ENCODE measurements at regions not wholly inside any gene's neighbourhood (a gene's known extent, or its start where the extent isn't known, plus 50 kb on each side); places are given as distances from the start of the nearest gene placed in this dataset.
"Not testable (repeated sequence)": the region's sequence is repeated elsewhere in the genome, so short reads cannot be mapped to it uniquely, and the experiment has no call there.

GRCh38 chr5:145660897-145661640 is 174.1 kb downstream of the PRELID2 start:
- no peak for DNase-seq (ENCODE audit: extremely low read depth in 1 of 2, low read depth in 1 of 2)

- no peak for DNase-seq (ENCODE audit: extremely low read depth in 1 of 2, low read depth in 1 of 2)
Observed at GRCh38 chr5:145658435-145658834, 176.7 kb downstream of the PRELID2 start.

GRCh38 chr5:145652700-145653099 is 182.4 kb downstream of the PRELID2 start:
- not testable (repeated sequence) for DNase-seq (ENCODE audit: extremely low read depth in 1 of 2, low read depth in 1 of 2)

- not testable (repeated sequence) for DNase-seq (ENCODE audit: extremely low read depth in 1 of 2, low read depth in 1 of 2)
Observed at GRCh38 chr5:145647137-145647536, 188.0 kb downstream of the PRELID2 start.

- DNase-seq (ENCODE audit: extremely low read depth in 1 of 2, low read depth in 1 of 2), result not testable (repeated sequence)
Observed at GRCh38 chr5:145643214-145643613, 191.9 kb downstream of the PRELID2 start.

GRCh38 chr5:145637396-145637795 is 197.7 kb downstream of the PRELID2 start:
- no peak for DNase-seq (ENCODE audit: extremely low read depth in 1 of 2, low read depth in 1 of 2)

- no peak for DNase-seq (ENCODE audit: extremely low read depth in 1 of 2, low read depth in 1 of 2)
Observed at GRCh38 chr5:145636371-145636770, 198.8 kb downstream of the PRELID2 start.

- no peak for DNase-seq (ENCODE audit: extremely low read depth in 1 of 2, low read depth in 1 of 2)
Observed at GRCh38 chr5:145633474-145633873, 201.7 kb downstream of the PRELID2 start.

- DNase-seq (ENCODE audit: extremely low read depth in 1 of 2, low read depth in 1 of 2), result no peak
Observed at GRCh38 chr5:145632701-145633100, 202.4 kb downstream of the PRELID2 start.

- DNase-seq (ENCODE audit: extremely low read depth in 1 of 2, low read depth in 1 of 2), result no peak
Observed at GRCh38 chr5:145629047-145629446, 206.1 kb downstream of the PRELID2 start.

GRCh38 chr5:145628525-145628924 is 206.6 kb downstream of the PRELID2 start:
- DNase-seq (ENCODE audit: extremely low read depth in 1 of 2, low read depth in 1 of 2), result no peak

- no peak for DNase-seq (ENCODE audit: extremely low read depth in 1 of 2, low read depth in 1 of 2)
Observed at GRCh38 chr5:145619806-145620310, 215.3 kb downstream of the PRELID2 start.

- DNase-seq (ENCODE audit: extremely low read depth in 1 of 2, low read depth in 1 of 2), result not testable (repeated sequence)
Observed at GRCh38 chr5:145616739-145617138, 218.4 kb downstream of the PRELID2 start.

GRCh38 chr5:145598983-145599382 is 236.2 kb downstream of the PRELID2 start:
- DNase-seq (ENCODE audit: extremely low read depth in 1 of 2, low read depth in 1 of 2), result no peak

GRCh38 chr5:145598184-145598583 is 237.0 kb downstream of the PRELID2 start:
- DNase-seq (ENCODE audit: extremely low read depth in 1 of 2, low read depth in 1 of 2), result no peak

- no peak for DNase-seq (ENCODE audit: extremely low read depth in 1 of 2, low read depth in 1 of 2)
Observed at GRCh38 chr5:145591578-145591977, 243.6 kb downstream of the PRELID2 start.

- DNase-seq (ENCODE audit: extremely low read depth in 1 of 2, low read depth in 1 of 2), result no peak
Observed at GRCh38 chr5:145589063-145589462, 246.1 kb downstream of the PRELID2 start.

- no peak for DNase-seq (ENCODE audit: extremely low read depth in 1 of 2, low read depth in 1 of 2)
Observed at GRCh38 chr5:145588558-145588957, 246.6 kb downstream of the PRELID2 start.

- no peak for DNase-seq (ENCODE audit: extremely low read depth in 1 of 2, low read depth in 1 of 2)
Observed at GRCh38 chr5:145588113-145588512, 247.0 kb downstream of the PRELID2 start.

- DNase-seq (ENCODE audit: extremely low read depth in 1 of 2, low read depth in 1 of 2), result no peak
Observed at GRCh38 chr5:145587710-145588109, 247.4 kb downstream of the PRELID2 start.

- no peak for DNase-seq (ENCODE audit: extremely low read depth in 1 of 2, low read depth in 1 of 2)
Observed at GRCh38 chr5:145587308-145587672, 247.9 kb downstream of the PRELID2 start.

- no peak for DNase-seq (ENCODE audit: extremely low read depth in 1 of 2, low read depth in 1 of 2)
Observed at GRCh38 chr5:145586661-145587307, 248.4 kb downstream of the PRELID2 start.
